ENCODE measurements at regions not wholly inside any gene's neighbourhood (a gene's known extent, or its start where the extent isn't known, plus 50 kb on each side); places are given as distances from the start of the nearest gene placed in this dataset.

GRCh38 chr12:107344035-107344808 lies 250.9 kb upstream of the CRY1 start:
- H3K4me3 ChIP-seq (ENCODE audit: low read depth, low read length) = no peak overlapping the region
- no peak for DNase-seq (ENCODE audit: low read depth)
- TF ChIP-seq, protein P1, sequence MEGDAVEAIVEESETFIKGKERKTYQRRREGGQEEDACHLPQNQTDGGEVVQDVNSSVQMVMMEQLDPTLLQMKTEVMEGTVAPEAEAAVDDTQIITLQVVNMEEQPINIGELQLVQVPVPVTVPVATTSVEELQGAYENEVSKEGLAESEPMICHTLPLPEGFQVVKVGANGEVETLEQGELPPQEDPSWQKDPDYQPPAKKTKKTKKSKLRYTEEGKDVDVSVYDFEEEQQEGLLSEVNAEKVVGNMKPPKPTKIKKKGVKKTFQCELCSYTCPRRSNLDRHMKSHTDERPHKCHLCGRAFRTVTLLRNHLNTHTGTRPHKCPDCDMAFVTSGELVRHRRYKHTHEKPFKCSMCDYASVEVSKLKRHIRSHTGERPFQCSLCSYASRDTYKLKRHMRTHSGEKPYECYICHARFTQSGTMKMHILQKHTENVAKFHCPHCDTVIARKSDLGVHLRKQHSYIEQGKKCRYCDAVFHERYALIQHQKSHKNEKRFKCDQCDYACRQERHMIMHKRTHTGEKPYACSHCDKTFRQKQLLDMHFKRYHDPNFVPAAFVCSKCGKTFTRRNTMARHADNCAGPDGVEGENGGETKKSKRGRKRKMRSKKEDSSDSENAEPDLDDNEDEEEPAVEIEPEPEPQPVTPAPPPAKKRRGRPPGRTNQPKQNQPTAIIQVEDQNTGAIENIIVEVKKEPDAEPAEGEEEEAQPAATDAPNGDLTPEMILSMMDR (IDR thresholded peaks at IDR 0.05; ENCODE audit: insufficient read depth, low read depth, low read length) = no peak

DNA sequence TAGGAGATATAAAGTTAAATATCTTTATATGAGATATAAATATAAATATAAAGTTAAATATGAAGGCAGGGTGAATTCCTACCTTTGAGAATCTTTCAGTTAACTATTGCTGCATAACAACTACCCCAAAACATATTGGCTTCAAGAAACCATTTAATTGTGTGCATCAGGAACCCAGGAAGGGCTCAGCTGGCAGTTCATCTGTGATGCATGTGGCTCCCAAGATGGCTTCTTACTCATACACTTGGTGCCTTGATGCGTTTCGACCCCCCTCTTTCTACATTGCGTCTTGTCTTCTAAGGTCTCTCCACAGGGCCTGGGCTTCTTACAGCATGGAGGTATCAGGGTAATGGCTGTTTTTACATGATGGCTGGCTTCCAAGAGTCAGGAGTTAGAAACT lies 253.9 kb upstream of the CRY1 start:
- no peak for DNase-seq (ENCODE audit: low read depth)
- no peak overlapping the region for H3K4me3 ChIP-seq (ENCODE audit: low read depth, low read length)
- TF ChIP-seq, protein P1 (IDR thresholded peaks at IDR 0.05; ENCODE audit: insufficient read depth, low read depth, low read length) = no peak

DNA sequence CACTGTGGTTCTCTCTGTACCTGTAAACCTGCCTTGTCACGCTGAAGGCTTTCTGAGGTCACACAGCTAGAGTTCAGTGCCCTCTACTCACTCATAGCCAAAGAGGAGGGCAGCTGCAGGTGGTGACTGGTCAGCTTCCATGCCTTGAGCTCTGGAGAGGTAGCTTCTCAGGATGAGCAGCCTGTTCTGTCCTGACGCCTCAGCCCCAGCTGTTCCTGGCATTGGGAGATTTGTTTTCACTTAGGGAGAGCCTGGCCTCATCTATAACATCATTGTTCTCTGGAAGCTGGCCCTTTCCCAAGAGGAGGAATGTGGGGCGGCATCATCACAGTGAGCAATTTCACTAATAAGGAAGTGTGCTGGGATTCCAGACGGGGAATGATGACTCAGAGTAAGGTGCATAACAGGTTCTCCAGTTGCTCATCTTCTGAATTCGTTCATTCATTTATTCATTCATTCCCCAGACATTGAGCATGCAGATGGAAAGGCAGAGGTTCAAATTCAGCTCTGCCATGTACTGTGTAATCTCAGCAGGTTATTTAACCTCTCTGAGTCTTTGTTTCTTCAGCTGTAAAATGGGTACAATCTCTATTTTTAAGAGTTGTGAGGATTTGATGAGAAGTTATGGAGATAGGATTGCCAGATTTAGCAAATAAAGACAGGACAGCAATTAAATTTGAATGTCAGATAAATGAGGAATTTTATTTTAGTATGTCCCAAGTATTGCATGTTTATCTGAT lies 255.8 kb upstream of the CRY1 start:
- no peak overlapping the region for H3K4me3 ChIP-seq (ENCODE audit: low read depth, low read length)
- peak; percentile 24 for DNase-seq (ENCODE audit: low read depth)
- TF ChIP-seq, protein P1 (IDR thresholded peaks at IDR 0.05; ENCODE audit: insufficient read depth, low read depth, low read length) = no peak

DNA sequence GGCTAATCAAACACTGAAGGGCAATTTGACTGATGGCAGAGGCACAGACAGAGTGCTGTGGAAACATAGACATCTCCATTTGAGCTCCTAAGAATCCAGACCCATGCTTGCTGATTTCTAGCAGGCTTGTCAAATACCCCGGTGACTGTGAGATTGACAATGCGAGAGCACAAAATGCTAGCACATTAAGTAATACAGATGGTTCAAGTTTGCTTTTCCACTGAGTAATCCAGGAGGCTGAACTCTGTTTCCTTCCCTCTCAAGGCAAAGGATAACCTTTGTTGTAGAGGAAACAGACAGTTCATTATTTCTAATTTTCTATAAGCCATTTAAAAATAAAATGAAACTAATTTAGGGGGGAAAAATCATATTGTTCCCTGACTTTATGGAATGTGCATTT lies 256.5 kb upstream of the CRY1 start:
- TF ChIP-seq, protein P1 (IDR thresholded peaks at IDR 0.05; ENCODE audit: insufficient read depth, low read depth, low read length) = no peak
- H3K4me3 ChIP-seq (ENCODE audit: low read depth, low read length) = no peak overlapping the region

GRCh38 chr12:107351109-107351508 lies 257.8 kb upstream of the CRY1 start:
- no peak for DNase-seq (ENCODE audit: low read depth)
- TF ChIP-seq, protein P1 (IDR thresholded peaks at IDR 0.05; ENCODE audit: insufficient read depth, low read depth, low read length) = no peak
- no peak overlapping the region for H3K4me3 ChIP-seq (ENCODE audit: low read depth, low read length)

More for the DNA sequence above, 256.5 kb upstream of the CRY1 start:
- DNase-seq (ENCODE audit: low read depth) = no peak

- TF ChIP-seq, protein P1 (IDR thresholded peaks at IDR 0.05; ENCODE audit: insufficient read depth, low read depth, low read length) = no peak
- H3K4me3 ChIP-seq (ENCODE audit: low read depth, low read length) = no peak overlapping the region
- DNase-seq (ENCODE audit: low read depth) = no peak
These were observed 258.4 kb upstream of the CRY1 start for GRCh38 chr12:107351713-107352112.

Measured in fibroblast of villous mesenchyme (primary cell).